Erythroblast (primary cell): ENCODE measurements at regions not wholly inside any gene's neighbourhood (a gene's known extent, or its start where the extent isn't known, plus 50 kb on each side); places are given as distances from the start of the nearest gene placed in this dataset.

ENCODE experiments used
- GATA1 ChIP-seq: IDR thresholded peaks from 2 replicates; pipeline ENCODE4 v1.6.1; 2011; ENCODE audit warnings: low read depth, mild to moderate bottlenecking, control low read depth, low read length, moderate library complexity
- POLR2A ChIP-seq: IDR thresholded peaks from 2 replicates; pipeline ENCODE4 v1.6.1; 2011; ENCODE audit warnings: mild to moderate bottlenecking, low read length

GRCh38 chr1:105467549-105467948 is 1588.9 kb upstream of the PRMT6 start:
- TF ChIP-seq POLR2A = no peak
- TF ChIP-seq GATA1 = no peak
